IMR-90 (cell line): ENCODE measurements at regions not wholly inside any gene's neighbourhood (a gene's known extent, or its start where the extent isn't known, plus 50 kb on each side); places are given as distances from the start of the nearest gene placed in this dataset.

Source experiments
- ATAC-seq: fragments of 200-7000 bp; cut with Tn5 transposase; 2 replicates; pipeline ENCODE4 v1.9.1; 2020; ENCODE audit warnings: low read depth, mild to moderate bottlenecking, moderate library complexity
- BruUV-seq: library from RNA; stranded (reverse); fragments of 400-500 nt; replicated peaks from 2 replicates; lab custom pipeline; 2021; lab: Mats Ljungman, UMichigan
- CTCF ChIA-PET: fragments of 300-600 bp; formaldehyde crosslinking; extraction: SDS; loops from one replicate; lab custom pipeline; 2021; ENCODE audit warnings: antibody characterized with exemption; lab: Yijun Ruan, JAX
- POLR2A ChIA-PET: fragments of 300-600 bp; sonication (Branson Sonifier 250); formaldehyde crosslinking; loops from one replicate; lab custom pipeline; 2022; ENCODE audit warnings: antibody characterized with exemption; ENCODE audit not compliant: unreplicated experiment; lab: Charles Lee
- DNase-seq: peaks from one replicate; pipeline ENCODE4 v3.0.0; 2013
- H2AFZ ChIP-seq: replicated peaks from 2 replicates; pipeline ENCODE3; 2013; ENCODE audit warnings: low read length, mild to moderate bottlenecking; ENCODE audit not compliant: poor library complexity
- H2AK5ac ChIP-seq: 2 replicates; pipeline ENCODE4 v1.6.1; 2013; ENCODE audit warnings: low read depth, low read length, inconsistent platforms
- H2AK9ac ChIP-seq: replicated peaks from 2 replicates; pipeline ENCODE3; 2013; ENCODE audit warnings: mild to moderate bottlenecking, low read depth, low read length, moderate library complexity; ENCODE audit not compliant: poor library complexity
- H2BK120ac ChIP-seq: 2 replicates; pipeline ENCODE4 v1.6.1; 2013; ENCODE audit warnings: low read depth, low read length, inconsistent platforms
- H2BK15ac ChIP-seq: 3 replicates; pipeline ENCODE4 v1.6.1; 2013; ENCODE audit warnings: low read depth, low read length, inconsistent platforms
- H2BK20ac ChIP-seq: 2 replicates; pipeline ENCODE4 v1.6.1; 2013; ENCODE audit warnings: low read depth, mild to moderate bottlenecking, inconsistent platforms, low read length, moderate library complexity
- H2BK5ac ChIP-seq: 2 replicates; pipeline ENCODE4 v1.6.1; 2013; ENCODE audit warnings: mild to moderate bottlenecking, low read depth, low read length, inconsistent platforms; ENCODE audit not compliant: poor library complexity, severe bottlenecking
- H3K14ac ChIP-seq: replicated peaks from 2 replicates; pipeline ENCODE4 v1.6.1; 2013; ENCODE audit warnings: low read depth, low read length, inconsistent platforms
- H3K18ac ChIP-seq: 2 replicates; pipeline ENCODE4 v1.6.1; 2013; ENCODE audit warnings: low read depth, low read length, control low read depth
- H3K23ac ChIP-seq: 2 replicates; pipeline ENCODE4 v1.6.1; 2013; ENCODE audit warnings: low read depth, low read length, inconsistent platforms
- H3K27ac ChIP-seq: 2 replicates; pipeline ENCODE4 v1.5.1; 2013; ENCODE audit warnings: mild to moderate bottlenecking, control low read depth, low read length; ENCODE audit not compliant: insufficient read depth
- H3K27me3 ChIP-seq: 2 replicates; pipeline ENCODE4 v1.6.1; 2013; ENCODE audit warnings: low read length; ENCODE audit not compliant: control insufficient read depth, insufficient read depth
- H3K36me3 ChIP-seq: 2 replicates; pipeline ENCODE4 v1.6.1; 2013; ENCODE audit warnings: low read length, mixed read lengths; ENCODE audit not compliant: control insufficient read depth, insufficient read depth
- H3K4ac ChIP-seq: 2 replicates; pipeline ENCODE4 v1.6.1; 2013; ENCODE audit warnings: low read depth, low read length, inconsistent platforms
- H3K4me1 ChIP-seq: 2 replicates; pipeline ENCODE4 v1.6.1; 2013; ENCODE audit warnings: low read length, mixed read lengths; ENCODE audit not compliant: control insufficient read depth, insufficient read depth
- H3K4me2 ChIP-seq: 2 replicates; pipeline ENCODE4 v1.6.1; 2013; ENCODE audit warnings: low read depth, mild to moderate bottlenecking, control low read depth, low read length, moderate library complexity
- H3K4me3 ChIP-seq: 2 replicates; pipeline ENCODE4 v1.5.1; 2013; ENCODE audit warnings: low read depth, mild to moderate bottlenecking, control low read depth, low read length, moderate library complexity; ENCODE audit not compliant: insufficient read depth
- H3K56ac ChIP-seq: 2 replicates; pipeline ENCODE4 v1.6.1; 2013; ENCODE audit warnings: low read length, inconsistent platforms; ENCODE audit not compliant: insufficient read depth; ENCODE audit errors: extremely low read depth
- H3K79me1 ChIP-seq, 2 experiments: 2 replicates each; pipeline ENCODE4 v1.6.1; 2013; ENCODE audit warnings: low read length in 2 of 2, inconsistent platforms in 1 of 2, low read depth in 1 of 2
- H3K9ac ChIP-seq: 2 replicates; pipeline ENCODE4 v1.6.1; 2013; ENCODE audit warnings: low read depth, low read length, control low read depth
- H3K9me1 ChIP-seq: 2 replicates; pipeline ENCODE4 v1.6.1; 2013; ENCODE audit warnings: low read length, inconsistent platforms; ENCODE audit not compliant: insufficient read depth
- H3K9me3 ChIP-seq: 2 replicates; pipeline ENCODE4 v1.6.1; 2013; ENCODE audit warnings: low read length; ENCODE audit not compliant: control insufficient read depth, insufficient read depth
- H4K20me1 ChIP-seq: 2 replicates; pipeline ENCODE4 v1.6.1; 2013; ENCODE audit warnings: low read length, inconsistent platforms; ENCODE audit not compliant: insufficient read depth
- H4K5ac ChIP-seq: 2 replicates; pipeline ENCODE4 v1.6.1; 2013; ENCODE audit warnings: mild to moderate bottlenecking, low read depth, low read length, control low read depth
- H4K8ac ChIP-seq, 2 experiments: 2 replicates each; pipeline ENCODE4 v1.6.1; 2013; ENCODE audit warnings: low read depth in 2 of 2, low read length in 2 of 2, control low read depth in 1 of 2, inconsistent platforms in 1 of 2
- H4K91ac ChIP-seq: 2 replicates; pipeline ENCODE4 v1.6.1; 2013; ENCODE audit warnings: low read depth, low read length, inconsistent platforms; ENCODE audit not compliant: insufficient read depth
- BHLHE40 ChIP-seq: fragments of 150-350 bp; IDR thresholded peaks from 2 replicates; pipeline ENCODE4 v1.6.1; 2016; ENCODE audit warnings: mild to moderate bottlenecking, low read depth, low read length
- CEBPB ChIP-seq: IDR thresholded peaks from 2 replicates; pipeline ENCODE4 v1.6.1; 2012; ENCODE audit warnings: low read depth, low read length, improper control_type of control experiment
- CHD1 ChIP-seq: IDR thresholded peaks from 2 replicates; pipeline ENCODE4 v1.6.1; 2012; ENCODE audit warnings: low read depth, low read length, improper control_type of control experiment
- CTCF ChIP-seq: conservative IDR thresholded peaks from 2 replicates; pipeline ENCODE4 v1.5.1; 2012; ENCODE audit warnings: mild to moderate bottlenecking, low read depth, low read length, improper control_type of control experiment
- ELK1 ChIP-seq: fragments of 150-350 bp; IDR thresholded peaks from 2 replicates; pipeline ENCODE4 v1.6.1; 2016; ENCODE audit warnings: low read depth, mild to moderate bottlenecking, low read length, moderate library complexity, borderline replicate concordance
- FOS ChIP-seq: fragments of 150-350 bp; IDR thresholded peaks from 2 replicates; pipeline ENCODE4 v1.6.1; 2016; ENCODE audit warnings: low read depth, low read length
- MAFK ChIP-seq: IDR thresholded peaks from 2 replicates; pipeline ENCODE4 v1.6.1; 2012; ENCODE audit warnings: low read depth, low read length, improper control_type of control experiment
- MAZ ChIP-seq: IDR thresholded peaks from 2 replicates; pipeline ENCODE4 v1.6.1; 2012; ENCODE audit warnings: low read depth, mild to moderate bottlenecking, low read length, improper control_type of control experiment, moderate library complexity, borderline replicate concordance
- MXI1 ChIP-seq: IDR thresholded peaks from 2 replicates; pipeline ENCODE4 v1.6.1; 2012; ENCODE audit warnings: low read depth, mild to moderate bottlenecking, low read length, moderate library complexity, borderline replicate concordance
- NFE2L2 ChIP-seq: fragments of 150-350 bp; IDR thresholded peaks from 2 replicates; pipeline ENCODE4 v1.6.1; 2016; ENCODE audit warnings: low read depth, mild to moderate bottlenecking, low read length
- POLR2A ChIP-seq: IDR thresholded peaks from 2 replicates; pipeline ENCODE4 v1.6.1; 2012; ENCODE audit warnings: mild to moderate bottlenecking, low read depth, low read length
- RAD21 ChIP-seq: IDR thresholded peaks from 2 replicates; pipeline ENCODE4 v1.6.1; 2012; ENCODE audit warnings: low read length, improper control_type of control experiment
- RCOR1 ChIP-seq: IDR thresholded peaks from 2 replicates; pipeline ENCODE4 v1.6.1; 2012; ENCODE audit warnings: mild to moderate bottlenecking, low read length, improper control_type of control experiment; ENCODE audit not compliant: insufficient replicate concordance
- RFX5 ChIP-seq: IDR thresholded peaks from 2 replicates; pipeline ENCODE4 v1.8.0; 2012; ENCODE audit warnings: low read depth, mild to moderate bottlenecking, low read length, moderate library complexity
- SMC3 ChIP-seq: fragments of 150-350 bp; IDR thresholded peaks from 2 replicates; pipeline ENCODE4 v1.6.1; 2016; ENCODE audit warnings: low read depth, mild to moderate bottlenecking, antibody characterized with exemption, low read length, moderate library complexity
- USF2 ChIP-seq: fragments of 150-350 bp; IDR thresholded peaks from 2 replicates; pipeline ENCODE4 v1.6.1; 2017; ENCODE audit warnings: mild to moderate bottlenecking, antibody characterized with exemption, low read length, low read depth
- WGBS, 2 experiments: methylation state at CpG; one replicate each; pipeline versions ENCODE4 v1.1.5 to v1.1.7; 2013; ENCODE audit warnings: missing lambda C conversion rate in 2 of 2; ENCODE audit not compliant: insufficient read length in 1 of 2; ENCODE audit errors: extremely low coverage in 2 of 2; 5-methylcytosine and 5-hydroxymethylcytosine counted together
- dilution Hi-C: fragments of 300-500 bp; cut with HindIII; formaldehyde crosslinking; loops from one replicate; pipeline ENCODE4 v1.14.3; 2018; ENCODE audit warnings: low sequenced_read_pairs; ENCODE audit not compliant: unreplicated experiment
- in situ Hi-C: fragments of 300-500 bp; cut with MboI; formaldehyde crosslinking; loops from 3 replicates; pipeline ENCODE4 v1.14.3; 2019; ENCODE audit warnings: low sequenced_read_pairs, inconsistent platforms, mixed read lengths
- intact Hi-C: fragments of 100-400 bp; cut with micrococcal nuclease; formaldehyde crosslinking; loops from 2 replicates; pipeline ENCODE4 v1.10.0; 2022

- H3K4me3 ChIP-seq, result no peak overlapping the region
- H3K9ac ChIP-seq, result no peak overlapping the region
- H2BK120ac ChIP-seq, result no peak overlapping the region
- H3K9me3 ChIP-seq, result peaks cover 9% of the 10 kb centered on the region
- H4K5ac ChIP-seq, result no peak overlapping the region
- DNase-seq (no peak), ATAC-seq (no peak)
- H4K20me1 ChIP-seq, result no peaks in the 10 kb centered on the region
- H3K79me1 ChIP-seq, result no peaks in the 10 kb centered on the region
- H2AFZ ChIP-seq, result no peak overlapping the region
- H3K23ac ChIP-seq, result no peak overlapping the region
- no TSS peak for BruUV-seq
- no peaks in the 10 kb centered on the region for H3K9me1 ChIP-seq
- H4K8ac ChIP-seq, result no peak overlapping the region
- dilution Hi-C loops, result no loop called here
- ChIA-PET POLR2A (no interaction called here), CTCF (no interaction called here)
- H2AK5ac ChIP-seq, result no peak overlapping the region
- no peak for TF ChIP-seq MAZ
- TF ChIP-seq MAFK, result no peak
- TF ChIP-seq CTCF, result no peak
- no peak for TF ChIP-seq NFE2L2
- TF ChIP-seq RCOR1, result no peak
- TF ChIP-seq CHD1, result no peak
- no peak for TF ChIP-seq BHLHE40
- TF ChIP-seq MXI1, result no peak
- no peak for TF ChIP-seq SMC3
- TF ChIP-seq RFX5, result no peak
- no peak for TF ChIP-seq RAD21
- TF ChIP-seq FOS, result no peak
- no peak for TF ChIP-seq CEBPB
- no peak for TF ChIP-seq POLR2A
- TF ChIP-seq USF2, result no peak
- no peak for TF ChIP-seq ELK1
- H2BK15ac ChIP-seq, result no peak overlapping the region
- H3K27me3 ChIP-seq, result no peaks in the 10 kb centered on the region
- intact Hi-C loops, result no loop called here
- no peak overlapping the region for H3K4ac ChIP-seq
- H3K18ac ChIP-seq, result no peak overlapping the region
- no peak overlapping the region for H3K27ac ChIP-seq
- in situ Hi-C loops, result no loop called here
- no peak overlapping the region for H3K14ac ChIP-seq
- no peaks in the 10 kb centered on the region for H3K36me3 ChIP-seq
- H2BK20ac ChIP-seq, result no peak overlapping the region
- H3K56ac ChIP-seq, result no peak overlapping the region
- no peak overlapping the region for H4K91ac ChIP-seq
- no peak overlapping the region for H2AK9ac ChIP-seq
- no CpG with 5 or more reads among the region's 3 CpGs for WGBS, 2 experiments
- no peak overlapping the region for H3K4me2 ChIP-seq
- no peaks in the 10 kb centered on the region for H3K4me1 ChIP-seq
- no peak overlapping the region for H2BK5ac ChIP-seq
Observed at GRCh38 chr9:119501374-119501773, 132.1 kb upstream of the BRINP1 start.
